ENCODE measurements at regions not wholly inside any gene's neighbourhood (a gene's known extent, or its start where the extent isn't known, plus 50 kb on each side); places are given as distances from the start of the nearest gene placed in this dataset.

DNA sequence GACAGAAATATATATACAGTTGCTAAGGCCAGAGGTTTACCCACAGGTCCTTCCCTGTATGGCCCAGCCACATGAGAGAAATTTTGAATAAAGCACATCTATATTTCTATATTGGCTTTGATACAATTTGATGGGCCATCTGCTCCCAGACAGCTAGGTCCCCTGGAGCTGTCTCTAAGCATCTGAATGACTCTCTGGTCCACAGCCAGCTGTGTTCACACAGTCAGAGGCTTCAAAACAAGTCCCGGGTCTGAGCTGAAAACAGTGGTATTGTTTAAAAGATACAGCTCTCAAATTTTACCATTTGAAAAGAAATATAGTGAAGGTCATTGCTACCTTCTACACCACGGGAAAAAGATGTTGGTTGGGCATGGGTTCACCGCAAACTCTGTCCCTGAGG is 161.1 kb downstream of the SLC35B3 start:
- FAIRE-seq (no peak), DNase-seq (ENCODE audit: insufficient read length) (no peak)
- TF ChIP-seq POLR2A (IDR thresholded peaks at IDR 0.05; ENCODE audit: low read depth, low read length), result no peak

DNA sequence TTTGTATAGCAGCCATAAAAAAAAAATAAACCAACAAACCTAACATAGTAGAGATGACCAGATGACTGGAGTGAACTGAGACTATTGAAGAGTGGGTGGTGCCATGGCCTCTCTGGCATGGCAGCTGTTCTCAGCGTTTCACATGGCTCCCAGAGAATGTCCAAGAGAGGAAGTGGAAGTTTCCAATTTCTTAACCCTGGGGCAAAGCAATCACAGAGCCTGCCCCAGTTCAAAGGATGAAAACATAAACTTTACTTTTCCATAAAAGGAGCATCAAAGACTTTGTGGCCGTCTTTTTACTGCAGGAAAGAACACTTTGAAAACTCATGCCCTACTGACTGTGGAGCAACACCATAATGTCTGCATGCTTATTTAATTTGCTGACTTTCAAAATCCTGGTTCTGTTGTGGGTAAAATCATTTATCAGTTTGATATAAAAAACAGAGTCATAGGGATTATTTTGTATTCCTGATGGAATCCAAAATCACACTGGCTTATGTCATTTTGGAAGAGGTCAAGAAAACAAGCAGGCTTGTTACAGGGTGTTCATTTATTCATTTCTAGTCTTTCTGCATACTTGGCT is 165.4 kb downstream of the SLC35B3 start:
- TF ChIP-seq TAF1 (IDR thresholded peaks at IDR 0.05; ENCODE audit: borderline replicate concordance, low read depth, low read length) (no peak), POLR2AphosphoS5 (IDR thresholded peaks at IDR 0.05; ENCODE audit: low read depth, low read length) (no peak), POLR2A (IDR thresholded peaks at IDR 0.05; ENCODE audit: low read depth, low read length) (no peak)
- no peak for FAIRE-seq
- no peak for DNase-seq (ENCODE audit: insufficient read length)

DNA sequence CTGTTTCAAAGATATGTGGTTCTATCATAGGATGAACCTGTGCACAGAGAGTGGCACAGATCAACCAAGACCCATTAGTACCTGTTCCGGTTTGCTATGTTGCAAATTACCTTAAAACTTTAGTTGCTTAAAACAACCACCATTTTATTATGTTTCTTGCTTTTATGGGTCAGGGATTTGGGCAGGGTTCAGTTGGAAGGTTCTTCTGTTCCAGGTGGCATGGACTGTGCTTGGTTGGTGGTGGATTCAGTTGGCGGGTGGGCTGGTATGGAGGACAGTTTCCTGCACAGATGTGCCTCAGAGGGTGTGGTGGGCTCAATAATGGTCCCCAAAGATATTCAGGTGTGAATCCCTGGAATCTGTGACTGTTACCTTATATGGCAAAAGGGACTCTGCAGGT is 166.3 kb downstream of the SLC35B3 start:
- no peak for TF ChIP-seq POLR2AphosphoS5 (IDR thresholded peaks at IDR 0.05; ENCODE audit: low read depth, low read length)
- no peak for TF ChIP-seq POLR2A (IDR thresholded peaks at IDR 0.05; ENCODE audit: low read depth, low read length)
- no peak for DNase-seq (ENCODE audit: insufficient read length)
- no peak for FAIRE-seq

DNA sequence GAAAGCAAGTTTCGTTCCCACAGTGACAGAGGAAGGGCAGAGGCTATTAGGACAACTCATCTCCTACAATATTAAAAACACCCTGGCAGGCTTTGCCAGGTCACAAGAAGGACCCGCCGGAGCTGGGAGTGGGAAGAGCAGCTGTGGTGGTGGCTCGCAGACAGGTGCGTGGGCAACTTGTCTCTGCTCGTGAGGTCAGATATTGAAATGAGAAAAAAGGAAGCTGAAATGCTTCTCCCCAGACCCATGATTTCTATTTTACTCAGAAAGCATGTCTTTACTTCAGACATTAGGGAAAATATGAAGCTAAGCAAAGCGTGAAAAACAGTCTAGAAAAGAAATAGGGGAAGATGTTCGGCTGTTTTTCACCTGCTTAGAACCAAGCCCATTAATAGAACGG is 166.3 kb upstream of the EEF1E1 start:
- DNase-seq (ENCODE audit: insufficient read length) (no peak), FAIRE-seq (no peak)
- TF ChIP-seq TAF1 (IDR thresholded peaks at IDR 0.05; ENCODE audit: borderline replicate concordance, low read depth, low read length) (no peak), POLR2A (IDR thresholded peaks at IDR 0.05; ENCODE audit: low read depth, low read length) (no peak), POLR2AphosphoS5 (IDR thresholded peaks at IDR 0.05; ENCODE audit: low read depth, low read length) (no peak)

DNA sequence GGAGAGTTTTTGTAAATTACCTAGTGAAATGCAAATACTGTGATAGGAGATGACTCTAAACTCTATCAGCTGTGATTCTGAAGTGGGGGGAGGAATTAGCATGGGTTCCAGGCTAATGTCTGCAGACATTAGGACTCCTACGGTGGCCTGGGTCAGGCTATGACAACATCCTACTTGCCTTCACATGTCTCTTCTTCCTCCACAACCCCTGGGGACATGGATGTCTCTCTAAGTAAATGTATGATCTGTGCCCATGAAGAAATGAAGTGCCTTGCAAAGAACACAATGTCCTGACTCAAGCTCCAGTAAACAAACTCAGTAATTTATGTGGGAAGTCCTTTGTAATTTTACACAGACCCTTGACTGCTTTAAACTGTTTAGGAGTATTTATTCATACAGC is 165.8 kb upstream of the EEF1E1 start:
- TF ChIP-seq POLR2AphosphoS5 (IDR thresholded peaks at IDR 0.05; ENCODE audit: low read depth, low read length) (no peak), POLR2A (IDR thresholded peaks at IDR 0.05; ENCODE audit: low read depth, low read length) (no peak), TAF1 (IDR thresholded peaks at IDR 0.05; ENCODE audit: borderline replicate concordance, low read depth, low read length) (no peak)
- no peak for FAIRE-seq
- DNase-seq (ENCODE audit: insufficient read length), result no peak

DNA sequence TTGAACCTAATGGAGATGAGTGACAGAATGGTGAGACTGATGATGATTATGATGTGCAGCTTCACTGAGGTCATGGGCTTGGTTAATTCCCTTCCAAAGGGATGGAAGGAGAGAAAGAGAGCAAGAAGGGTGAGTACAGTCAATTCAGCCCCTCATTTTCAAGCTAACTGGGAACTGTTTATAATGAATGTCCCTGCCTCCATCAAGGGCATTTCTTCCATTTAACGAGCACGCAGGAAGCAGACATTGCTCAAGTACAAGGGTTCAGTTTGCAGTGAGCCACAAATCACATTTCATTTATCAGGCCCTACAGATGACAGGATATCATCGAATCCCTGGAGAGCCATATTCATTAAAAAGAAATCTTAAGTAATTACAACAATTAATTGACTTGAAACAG is 158.3 kb upstream of the EEF1E1 start:
- DNase-seq (ENCODE audit: insufficient read length) (no peak), FAIRE-seq (no peak)
- TF ChIP-seq TAF1 (IDR thresholded peaks at IDR 0.05; ENCODE audit: borderline replicate concordance, low read depth, low read length), result no peak
- TF ChIP-seq POLR2AphosphoS5 (IDR thresholded peaks at IDR 0.05; ENCODE audit: low read depth, low read length), result no peak

DNA sequence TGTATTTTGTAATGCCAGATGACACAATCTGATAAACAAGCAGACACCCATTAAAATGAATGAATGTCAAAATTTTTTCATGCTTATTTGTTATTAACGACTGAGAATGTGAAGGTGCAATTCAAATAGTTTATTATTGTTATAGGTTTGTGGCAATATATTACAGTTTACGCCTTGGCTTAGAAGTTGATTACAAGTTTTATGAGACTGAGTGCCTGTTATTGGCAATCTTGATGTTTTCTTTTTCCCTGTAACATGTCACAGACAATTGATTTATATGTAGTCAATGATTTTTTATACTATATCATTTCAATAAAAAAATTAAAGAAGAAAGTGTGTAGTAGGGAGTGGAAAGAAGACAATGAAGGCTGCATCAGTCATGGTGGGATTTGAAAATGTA is 144.1 kb upstream of the EEF1E1 start:
- no peak for TF ChIP-seq POLR2AphosphoS5 (IDR thresholded peaks at IDR 0.05; ENCODE audit: low read depth, low read length)
- no peak for DNase-seq (ENCODE audit: insufficient read length)
- no peak for FAIRE-seq

DNA sequence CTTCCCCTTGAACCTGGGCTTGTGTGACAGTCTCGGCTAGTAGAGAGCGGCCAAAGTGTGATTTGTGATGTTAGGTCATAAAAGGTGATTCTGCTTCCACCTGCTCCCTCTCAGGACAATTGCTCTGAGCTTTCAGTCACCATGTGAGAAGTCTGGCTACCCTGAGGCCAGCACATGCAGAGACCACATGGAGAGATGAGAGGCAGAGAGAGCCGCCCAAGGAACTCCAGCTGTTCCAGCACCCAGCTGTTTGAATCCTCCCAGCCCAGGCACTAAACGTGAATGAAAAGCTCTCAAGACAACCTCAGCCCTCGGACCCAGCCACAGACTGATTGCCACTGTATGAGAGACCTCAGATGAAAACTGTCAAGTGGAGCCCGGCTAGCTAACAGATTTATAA is 143.4 kb upstream of the EEF1E1 start:
- DNase-seq (ENCODE audit: insufficient read length), result no peak
- FAIRE-seq, result no peak
- no peak for TF ChIP-seq TAF1 (IDR thresholded peaks at IDR 0.05; ENCODE audit: borderline replicate concordance, low read depth, low read length)
- TF ChIP-seq POLR2A (IDR thresholded peaks at IDR 0.05; ENCODE audit: low read depth, low read length), result no peak
- no peak for TF ChIP-seq POLR2AphosphoS5 (IDR thresholded peaks at IDR 0.05; ENCODE audit: low read depth, low read length)

DNA sequence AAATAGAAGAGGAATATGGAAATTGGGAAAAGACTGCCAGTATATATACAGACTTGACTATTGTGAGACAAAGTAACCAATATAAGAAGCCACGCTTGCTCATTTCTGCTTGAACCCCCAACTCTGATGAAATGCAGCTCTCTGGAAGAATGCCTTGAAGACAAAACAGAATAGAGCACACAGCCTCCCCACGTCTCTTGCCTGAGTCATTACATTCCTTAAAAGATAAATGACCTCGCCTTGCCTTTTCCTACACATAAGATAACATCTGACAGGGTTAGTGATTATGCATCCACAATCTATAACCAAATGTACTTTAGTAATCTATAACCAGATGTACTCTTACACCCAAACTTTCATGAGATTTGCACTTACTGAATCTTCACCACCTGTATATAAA is 141.1 kb upstream of the EEF1E1 start:
- DNase-seq (ENCODE audit: insufficient read length) (no peak), FAIRE-seq (no peak)
- TF ChIP-seq POLR2A (IDR thresholded peaks at IDR 0.05; ENCODE audit: low read depth, low read length) (no peak), POLR2AphosphoS5 (IDR thresholded peaks at IDR 0.05; ENCODE audit: low read depth, low read length) (no peak), TAF1 (IDR thresholded peaks at IDR 0.05; ENCODE audit: borderline replicate concordance, low read depth, low read length) (no peak)

DNA sequence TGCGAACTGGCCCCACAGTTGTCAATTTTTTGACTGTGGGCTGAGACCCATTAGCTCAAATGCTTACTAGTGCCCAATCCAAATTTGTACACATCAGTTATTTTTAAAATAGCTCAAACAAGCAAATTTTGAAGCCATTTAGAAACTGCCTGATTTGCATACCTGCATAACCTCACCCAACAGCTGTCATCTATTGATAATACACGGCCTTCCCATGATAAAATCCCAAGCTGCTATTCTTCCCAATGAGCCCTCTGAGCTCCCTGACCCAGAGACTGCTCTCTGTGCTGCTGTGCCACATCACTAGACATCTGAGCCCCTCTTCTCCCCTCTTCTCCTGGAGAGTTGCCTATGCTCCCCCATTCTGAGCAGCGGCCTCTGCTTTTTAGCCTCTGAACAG is 140.5 kb upstream of the EEF1E1 start:
- FAIRE-seq (no peak), DNase-seq (ENCODE audit: insufficient read length) (no peak)

DNA sequence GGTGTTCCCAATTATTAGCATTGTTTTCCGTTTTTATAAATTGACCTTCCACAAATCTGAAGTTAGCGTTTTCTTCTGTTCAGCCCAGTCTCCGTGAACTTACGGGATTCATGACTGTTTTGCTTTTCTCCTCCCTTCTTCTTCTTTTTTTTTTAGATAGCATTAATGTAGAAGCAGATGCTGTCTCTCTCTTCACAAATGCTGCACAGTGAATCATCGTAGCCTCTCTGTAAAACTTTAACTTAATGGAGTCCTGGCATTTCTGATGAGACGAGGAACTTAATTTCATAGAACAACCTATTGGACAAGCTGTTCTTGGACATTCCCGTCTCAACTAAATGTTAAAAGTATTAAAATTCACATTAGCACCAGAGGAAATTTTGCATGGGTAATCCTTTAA is 138.0 kb upstream of the EEF1E1 start:
- no peak for TF ChIP-seq TAF1 (IDR thresholded peaks at IDR 0.05; ENCODE audit: borderline replicate concordance, low read depth, low read length)
- TF ChIP-seq POLR2A (IDR thresholded peaks at IDR 0.05; ENCODE audit: low read depth, low read length), result no peak
- TF ChIP-seq POLR2AphosphoS5 (IDR thresholded peaks at IDR 0.05; ENCODE audit: low read depth, low read length), result no peak
- DNase-seq (ENCODE audit: insufficient read length), result no peak
- FAIRE-seq, result no peak

More for the DNA sequence above, 140.5 kb upstream of the EEF1E1 start:
- TF ChIP-seq POLR2AphosphoS5 (IDR thresholded peaks at IDR 0.05; ENCODE audit: low read depth, low read length), result no peak
- no peak for TF ChIP-seq POLR2A (IDR thresholded peaks at IDR 0.05; ENCODE audit: low read depth, low read length)
- TF ChIP-seq TAF1 (IDR thresholded peaks at IDR 0.05; ENCODE audit: borderline replicate concordance, low read depth, low read length), result no peak

DNA sequence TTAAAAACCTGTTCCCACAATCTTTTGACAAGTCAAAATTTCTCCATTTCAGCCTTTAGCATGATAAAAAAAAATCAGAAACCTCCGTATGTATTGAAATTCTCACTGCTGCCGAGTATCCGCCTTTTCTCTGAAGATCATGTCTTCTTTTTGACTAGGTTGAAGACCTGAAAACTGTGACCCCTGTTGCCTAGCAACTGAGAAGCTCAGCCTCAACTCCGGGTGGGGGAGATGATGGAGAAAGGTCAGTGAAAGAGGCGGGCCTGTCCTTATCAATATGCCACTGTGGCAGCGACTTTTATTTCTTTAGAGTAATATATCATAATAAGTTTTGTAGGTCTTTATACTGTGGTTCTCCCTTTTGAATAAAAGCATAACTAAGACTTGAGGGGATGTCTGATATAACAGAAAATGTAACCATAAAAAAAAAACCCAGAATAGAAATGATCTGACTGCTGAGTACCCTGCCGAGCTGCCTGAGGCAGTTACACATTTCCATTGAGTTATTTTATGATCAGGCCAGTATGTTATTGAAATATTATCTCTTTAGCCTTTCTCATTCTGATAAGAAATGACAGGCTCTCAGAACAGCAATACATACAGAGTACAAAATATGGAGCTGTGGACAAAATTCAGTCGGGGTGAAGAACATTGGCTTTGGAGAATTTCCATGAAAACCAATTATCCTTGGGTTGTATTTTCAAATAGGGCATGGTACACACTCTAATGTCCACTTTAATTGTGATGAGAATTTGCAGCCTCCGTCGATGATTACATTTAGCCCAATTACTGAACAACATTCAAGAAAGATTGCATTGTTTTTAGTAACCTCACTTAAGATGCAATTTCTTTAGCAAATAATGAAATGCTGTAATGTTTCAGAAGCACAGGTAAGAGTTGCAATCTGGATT is 136.7 kb upstream of the EEF1E1 start:
- no peak for DNase-seq (ENCODE audit: insufficient read length)
- no peak for FAIRE-seq
- TF ChIP-seq POLR2AphosphoS5 (IDR thresholded peaks at IDR 0.05; ENCODE audit: low read depth, low read length) (no peak), POLR2A (IDR thresholded peaks at IDR 0.05; ENCODE audit: low read depth, low read length) (no peak)
